ENCODE measurements at regions not wholly inside any gene's neighbourhood (a gene's known extent, or its start where the extent isn't known, plus 50 kb on each side); places are given as distances from the start of the nearest gene placed in this dataset.

DNA sequence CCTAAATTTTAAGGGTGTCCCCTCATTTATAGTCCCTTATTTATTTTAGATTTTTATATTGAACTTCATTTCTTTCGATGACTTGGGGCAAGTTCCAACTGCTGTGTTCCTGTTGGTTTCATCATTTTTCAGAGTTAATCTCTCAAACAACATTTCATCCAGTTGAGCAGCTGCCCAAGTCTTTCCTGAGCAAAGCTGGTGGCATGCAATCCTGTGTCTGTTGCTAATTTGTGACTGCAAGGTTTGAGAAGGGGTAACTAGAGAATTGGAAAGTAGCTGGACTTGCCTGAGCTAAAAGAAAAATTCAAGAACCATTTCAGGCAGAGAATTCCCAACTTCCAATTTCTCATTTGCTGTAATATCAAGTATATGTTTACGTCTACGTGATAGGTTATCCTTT, 881.5 kb upstream of the SLC35B3 start:
- Histone ChIP-seq H3K9me3 (no peaks in the 10 kb centered on the region), H3K27me3 (no peaks in the 10 kb centered on the region), H3K27ac (no peak overlapping the region), H3K4me3 (no peak overlapping the region), H3K36me3 (no peaks in the 10 kb centered on the region), H3K4me1 (no peaks in the 10 kb centered on the region)
- TF ChIP-seq, protein P1, sequence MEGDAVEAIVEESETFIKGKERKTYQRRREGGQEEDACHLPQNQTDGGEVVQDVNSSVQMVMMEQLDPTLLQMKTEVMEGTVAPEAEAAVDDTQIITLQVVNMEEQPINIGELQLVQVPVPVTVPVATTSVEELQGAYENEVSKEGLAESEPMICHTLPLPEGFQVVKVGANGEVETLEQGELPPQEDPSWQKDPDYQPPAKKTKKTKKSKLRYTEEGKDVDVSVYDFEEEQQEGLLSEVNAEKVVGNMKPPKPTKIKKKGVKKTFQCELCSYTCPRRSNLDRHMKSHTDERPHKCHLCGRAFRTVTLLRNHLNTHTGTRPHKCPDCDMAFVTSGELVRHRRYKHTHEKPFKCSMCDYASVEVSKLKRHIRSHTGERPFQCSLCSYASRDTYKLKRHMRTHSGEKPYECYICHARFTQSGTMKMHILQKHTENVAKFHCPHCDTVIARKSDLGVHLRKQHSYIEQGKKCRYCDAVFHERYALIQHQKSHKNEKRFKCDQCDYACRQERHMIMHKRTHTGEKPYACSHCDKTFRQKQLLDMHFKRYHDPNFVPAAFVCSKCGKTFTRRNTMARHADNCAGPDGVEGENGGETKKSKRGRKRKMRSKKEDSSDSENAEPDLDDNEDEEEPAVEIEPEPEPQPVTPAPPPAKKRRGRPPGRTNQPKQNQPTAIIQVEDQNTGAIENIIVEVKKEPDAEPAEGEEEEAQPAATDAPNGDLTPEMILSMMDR (IDR thresholded peaks at IDR 0.05): no peak
- DNase-seq (ENCODE audit: low spot score): no peak

DNA sequence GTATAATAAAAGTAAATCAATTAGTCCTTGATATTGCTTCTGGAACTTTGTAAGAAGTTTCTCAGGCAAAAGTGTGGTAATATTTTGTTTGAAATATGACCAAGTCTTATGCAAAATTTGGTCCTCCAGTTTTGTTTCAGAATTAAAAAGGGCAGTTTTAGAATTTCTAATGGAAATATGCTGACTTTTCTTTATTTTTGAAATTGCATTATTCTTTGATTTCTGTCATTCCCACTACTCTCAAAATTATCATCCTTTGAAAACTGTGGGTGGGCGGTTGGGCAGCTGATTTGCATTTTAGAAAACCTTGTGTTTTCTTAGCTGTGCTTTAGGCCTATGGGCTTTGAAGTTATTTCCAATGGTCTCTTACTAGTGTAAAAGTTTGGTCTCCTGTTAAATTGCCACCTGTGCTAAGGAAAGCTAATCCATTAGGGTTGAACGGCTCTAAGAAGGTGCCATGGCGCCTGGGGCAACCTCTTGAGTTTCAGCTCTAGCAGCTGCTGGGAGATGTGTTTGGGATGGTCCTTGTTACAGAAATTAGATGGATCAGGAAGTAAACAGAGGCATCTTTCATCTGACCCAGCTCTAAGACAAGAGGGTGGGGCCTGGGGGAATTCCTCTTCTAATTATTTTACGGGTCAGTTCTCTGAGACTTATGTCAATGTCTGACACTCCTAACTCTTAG, 880.8 kb upstream of the SLC35B3 start:
- H3K27me3 ChIP-seq: no peaks in the 10 kb centered on the region
- no peak overlapping the region for H3K27ac ChIP-seq
- H3K9me3 ChIP-seq: no peaks in the 10 kb centered on the region
- no peaks in the 10 kb centered on the region for H3K4me1 ChIP-seq
- TF ChIP-seq, protein P1 (IDR thresholded peaks at IDR 0.05): no peak
- no peak overlapping the region for H3K4me3 ChIP-seq
- no peaks in the 10 kb centered on the region for H3K36me3 ChIP-seq
- no peak for DNase-seq (ENCODE audit: low spot score)

DNA sequence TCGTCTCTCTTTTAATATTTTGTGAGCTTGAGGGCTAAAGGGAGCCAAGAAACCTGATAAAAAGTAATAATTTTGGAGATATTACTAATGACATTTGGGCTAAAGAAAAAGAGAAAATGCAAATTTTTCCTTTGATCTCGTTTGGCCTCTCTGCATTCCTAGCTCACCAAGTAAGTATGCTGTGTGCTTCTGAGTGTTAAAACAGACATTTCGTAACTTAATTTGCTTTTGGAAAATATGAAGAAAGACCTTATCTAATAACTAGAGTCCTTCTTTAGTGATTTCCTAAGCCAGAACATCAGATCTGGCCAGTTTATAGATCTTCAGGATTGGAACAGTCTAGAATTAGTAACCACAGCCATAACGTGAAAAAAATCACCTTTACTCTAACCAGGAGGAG, 872.9 kb upstream of the SLC35B3 start:
- TF ChIP-seq, protein P1 (IDR thresholded peaks at IDR 0.05): no peak
- Histone ChIP-seq H3K27ac (no peak overlapping the region), H3K9me3 (no peaks in the 10 kb centered on the region), H3K36me3 (no peaks in the 10 kb centered on the region), H3K4me1 (no peaks in the 10 kb centered on the region), H3K27me3 (no peaks in the 10 kb centered on the region), H3K4me3 (no peak overlapping the region)
- no peak for DNase-seq (ENCODE audit: low spot score)

DNA sequence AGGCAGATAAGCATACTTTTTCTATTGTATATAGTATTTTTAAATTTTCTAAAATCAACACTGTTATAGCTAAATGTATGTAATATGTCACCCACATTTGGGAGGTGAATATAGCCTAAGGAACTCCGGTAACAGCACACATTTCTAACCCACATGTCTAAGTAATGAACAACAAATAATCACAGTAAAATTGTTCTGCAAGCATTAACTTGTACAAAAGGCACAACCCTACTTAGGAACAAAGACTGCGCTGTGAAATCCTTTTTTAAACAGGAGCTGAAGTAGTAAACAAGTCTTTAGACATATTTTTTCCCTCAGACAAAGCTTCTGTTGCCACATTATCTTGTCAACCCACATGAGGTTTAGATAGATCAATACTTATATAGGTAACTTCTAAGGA, 872.4 kb upstream of the SLC35B3 start:
- no peaks in the 10 kb centered on the region for H3K4me1 ChIP-seq
- TF ChIP-seq, protein P1 (IDR thresholded peaks at IDR 0.05): no peak
- H3K9me3 ChIP-seq: no peaks in the 10 kb centered on the region
- H3K4me3 ChIP-seq: no peak overlapping the region
- no peaks in the 10 kb centered on the region for H3K27me3 ChIP-seq
- no peaks in the 10 kb centered on the region for H3K36me3 ChIP-seq
- H3K27ac ChIP-seq: no peak overlapping the region
- no peak for DNase-seq (ENCODE audit: low spot score)

DNA sequence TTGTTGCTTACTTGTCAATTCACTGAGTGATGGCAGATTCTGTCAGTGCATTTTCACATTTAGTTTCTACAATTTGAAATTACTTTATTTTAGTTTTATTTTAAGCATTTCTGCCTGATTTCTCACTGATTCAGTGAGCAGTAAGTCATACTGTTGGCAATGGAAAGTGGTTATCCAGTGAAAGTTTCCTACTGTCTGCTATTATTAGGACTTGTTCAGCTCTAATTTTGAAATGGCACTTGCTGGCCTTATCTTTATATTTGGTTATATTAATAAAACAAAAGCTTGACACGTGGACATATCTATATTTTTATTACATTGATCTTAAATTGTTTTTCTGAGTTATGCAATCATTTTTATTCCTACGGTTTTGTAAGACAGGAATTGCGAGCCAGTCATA, 871.8 kb upstream of the SLC35B3 start:
- Histone ChIP-seq H3K36me3 (no peaks in the 10 kb centered on the region), H3K4me3 (no peak overlapping the region), H3K4me1 (no peaks in the 10 kb centered on the region), H3K9me3 (no peaks in the 10 kb centered on the region), H3K27me3 (no peaks in the 10 kb centered on the region), H3K27ac (no peak overlapping the region)
- TF ChIP-seq, protein P1 (IDR thresholded peaks at IDR 0.05): no peak
- no peak for DNase-seq (ENCODE audit: low spot score)

DNA sequence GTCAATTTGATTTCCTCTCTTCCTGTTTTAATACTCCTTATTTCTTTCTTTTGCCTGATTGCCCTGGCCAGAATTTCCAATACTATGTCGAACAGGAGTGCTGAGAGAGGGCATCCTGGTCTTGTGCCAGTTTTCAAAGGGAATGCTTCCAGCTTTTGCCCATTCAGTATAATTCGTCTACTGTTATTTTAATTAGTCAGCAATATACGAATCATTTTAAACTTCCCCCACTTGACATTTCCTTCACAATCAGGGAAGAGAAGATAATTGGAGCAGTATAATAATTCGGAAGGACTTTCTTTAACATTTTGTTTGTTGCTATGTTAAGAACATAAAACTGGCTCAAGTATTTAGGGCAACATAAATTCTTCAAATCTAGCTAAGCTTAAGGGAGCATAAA, 860.3 kb upstream of the SLC35B3 start:
- TF ChIP-seq, protein P1 (IDR thresholded peaks at IDR 0.05): no peak
- H3K9me3 ChIP-seq: no peaks in the 10 kb centered on the region
- DNase-seq (ENCODE audit: low spot score): no peak
- H3K27ac ChIP-seq: no peak overlapping the region
- H3K4me1 ChIP-seq: no peaks in the 10 kb centered on the region
- no peaks in the 10 kb centered on the region for H3K36me3 ChIP-seq
- no peak overlapping the region for H3K4me3 ChIP-seq
- no peaks in the 10 kb centered on the region for H3K27me3 ChIP-seq
